GM12864 (cell line): ENCODE measurements at regions not wholly inside any gene's neighbourhood (a gene's known extent, or its start where the extent isn't known, plus 50 kb on each side); places are given as distances from the start of the nearest gene placed in this dataset.

Source experiments
- DNase-seq: peaks from one replicate; pipeline ENCODE4 v3.0.0-alpha.2; 2011; ENCODE audit warnings: low read depth
- H3K4me3 ChIP-seq: 2 replicates; pipeline ENCODE4 v1.5.1; 2011; ENCODE audit warnings: mild to moderate bottlenecking, low read depth, low read length, control low read depth
- CTCF ChIP-seq: IDR thresholded peaks from 2 replicates; pipeline ENCODE4 v1.5.1; 2011; ENCODE audit warnings: low read depth, mild to moderate bottlenecking, moderate library complexity, low read length, control low read depth, inconsistent platforms; ENCODE audit errors: missing control alignments

GRCh38 chr1:95504321-95504720, 270.3 kb downstream of the RWDD3 start:
- TF ChIP-seq CTCF = no peak
- no peak for DNase-seq
- H3K4me3 ChIP-seq = no peak overlapping the region

GRCh38 chr1:95506736-95507414, 272.9 kb downstream of the RWDD3 start:
- H3K4me3 ChIP-seq = no peak overlapping the region
- no peak for TF ChIP-seq CTCF
- no peak for DNase-seq

GRCh38 chr1:95509989-95510388, 276.0 kb downstream of the RWDD3 start:
- no peak overlapping the region for H3K4me3 ChIP-seq
- DNase-seq = no peak
- TF ChIP-seq CTCF = no peak

GRCh38 chr1:95512925-95513324, 278.9 kb downstream of the RWDD3 start:
- no peak overlapping the region for H3K4me3 ChIP-seq
- no peak for DNase-seq
- no peak for TF ChIP-seq CTCF

GRCh38 chr1:95517506-95517905, 283.5 kb downstream of the RWDD3 start:
- no peak overlapping the region for H3K4me3 ChIP-seq
- DNase-seq = no peak
- TF ChIP-seq CTCF = no peak

GRCh38 chr1:95518310-95518709, 284.3 kb downstream of the RWDD3 start:
- no peak for TF ChIP-seq CTCF
- no peak for DNase-seq
- H3K4me3 ChIP-seq = no peak overlapping the region

- no peak overlapping the region for H3K4me3 ChIP-seq
- no peak for TF ChIP-seq CTCF
- DNase-seq = no peak
Measured at GRCh38 chr1:95520390-95520789, 286.4 kb downstream of the RWDD3 start.
